Ovary (tissue), 3 donors: ENCODE measurements at regions not wholly inside any gene's neighbourhood (a gene's known extent, or its start where the extent isn't known, plus 50 kb on each side); places are given as distances from the start of the nearest gene placed in this dataset.

Experiments used
- EP300 ChIP-seq: sonication (generic); formaldehyde crosslinking; IDR thresholded peaks from one replicate; pipeline ENCODE4 v1.6.1; 2017; ENCODE audit warnings: antibody characterized with exemption
- POLR2A ChIP-seq: fragments of 450-650 bp; IDR thresholded peaks from one replicate; pipeline ENCODE4 v1.6.1; 2017; ENCODE audit warnings: antibody characterized with exemption, mild to moderate bottlenecking, moderate library complexity
- TF ChIP-seq, protein P1 (sequence below), 3 donors: fragments of 450-650 bp in 2 of 3; fragments of 200-600 bp in 1 of 3; IDR thresholded peaks; one replicate each; pipeline versions ENCODE4 v1.5.1 to v1.8.0; 2016 to 2022; ENCODE audit warnings: antibody characterized with exemption in 3 of 3, mild to moderate bottlenecking in 1 of 3
- donor health status: DM: no; HTN: no; CAD: no.

GRCh38 chr7:54360075-54360840 lies 181.9 kb upstream of the VSTM2A start:
- TF ChIP-seq, protein P1, sequence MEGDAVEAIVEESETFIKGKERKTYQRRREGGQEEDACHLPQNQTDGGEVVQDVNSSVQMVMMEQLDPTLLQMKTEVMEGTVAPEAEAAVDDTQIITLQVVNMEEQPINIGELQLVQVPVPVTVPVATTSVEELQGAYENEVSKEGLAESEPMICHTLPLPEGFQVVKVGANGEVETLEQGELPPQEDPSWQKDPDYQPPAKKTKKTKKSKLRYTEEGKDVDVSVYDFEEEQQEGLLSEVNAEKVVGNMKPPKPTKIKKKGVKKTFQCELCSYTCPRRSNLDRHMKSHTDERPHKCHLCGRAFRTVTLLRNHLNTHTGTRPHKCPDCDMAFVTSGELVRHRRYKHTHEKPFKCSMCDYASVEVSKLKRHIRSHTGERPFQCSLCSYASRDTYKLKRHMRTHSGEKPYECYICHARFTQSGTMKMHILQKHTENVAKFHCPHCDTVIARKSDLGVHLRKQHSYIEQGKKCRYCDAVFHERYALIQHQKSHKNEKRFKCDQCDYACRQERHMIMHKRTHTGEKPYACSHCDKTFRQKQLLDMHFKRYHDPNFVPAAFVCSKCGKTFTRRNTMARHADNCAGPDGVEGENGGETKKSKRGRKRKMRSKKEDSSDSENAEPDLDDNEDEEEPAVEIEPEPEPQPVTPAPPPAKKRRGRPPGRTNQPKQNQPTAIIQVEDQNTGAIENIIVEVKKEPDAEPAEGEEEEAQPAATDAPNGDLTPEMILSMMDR (IDR thresholded peaks at IDR 0.05), result no peak
- TF ChIP-seq POLR2A (no peak), EP300 (no peak)
